ENCODE measurements at regions not wholly inside any gene's neighbourhood (a gene's known extent, or its start where the extent isn't known, plus 50 kb on each side); places are given as distances from the start of the nearest gene placed in this dataset.
A peak's percentile ranks its signal among the peaks of the same experiment; 100 is the strongest.
"Not testable (repeated sequence)": the region's sequence is repeated elsewhere in the genome, so short reads cannot be mapped to it uniquely, and the experiment has no call there.

DNA sequence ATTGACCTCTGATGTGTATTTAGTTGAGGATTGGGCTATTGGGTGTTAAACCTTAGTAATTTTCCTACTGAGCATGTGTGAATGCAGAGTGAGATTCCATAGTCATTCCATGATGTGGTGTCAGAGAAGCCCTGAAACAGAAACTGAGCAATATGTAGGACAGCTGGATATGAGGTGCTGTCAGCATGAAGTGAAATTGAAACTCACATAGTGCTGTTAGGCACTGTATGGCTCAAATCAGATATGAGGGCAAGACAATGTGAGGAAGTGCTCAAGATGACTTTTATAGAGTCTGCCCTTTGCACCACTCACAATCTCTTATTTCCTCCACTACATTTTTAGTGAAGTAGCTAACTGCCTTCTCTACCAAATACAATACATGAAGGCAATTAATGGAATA is 188.3 kb downstream of the SH3BGRL start:
- no peaks in the 10 kb centered on the region for H3K79me2 ChIP-seq (ENCODE audit: control insufficient read depth, insufficient read depth, low read length)
- H3K27ac ChIP-seq (ENCODE audit: low read depth, low read length): no peak overlapping the region
- H3K56ac ChIP-seq (ENCODE audit: low read length): no peak overlapping the region
- no peaks in the 10 kb centered on the region for H3K27me3 ChIP-seq (ENCODE audit: insufficient read depth, low read length, poor library complexity)
- no peak overlapping the region for H4K5ac ChIP-seq (ENCODE audit: low read length)
- H2BK5ac ChIP-seq (ENCODE audit: low read length): no peak overlapping the region
- no peak overlapping the region for H2BK120ac ChIP-seq (ENCODE audit: low read depth, low read length)
- H3K4me3 ChIP-seq (ENCODE audit: low read length): no peak overlapping the region
- H3K4ac ChIP-seq (ENCODE audit: low read depth, low read length): no peak overlapping the region
- no peak overlapping the region for H3K23ac ChIP-seq (ENCODE audit: low read length)
- no peaks in the 10 kb centered on the region for H3K36me3 ChIP-seq (ENCODE audit: control insufficient read depth, insufficient read depth, low read length)
- no peak overlapping the region for H2AK5ac ChIP-seq (ENCODE audit: low read length)
- H3K4me1 ChIP-seq (ENCODE audit: control insufficient read depth, low read depth, low read length): no peaks in the 10 kb centered on the region
- H3K18ac ChIP-seq (ENCODE audit: low read length): no peak overlapping the region
- H3K9ac ChIP-seq (ENCODE audit: low read length): no peak overlapping the region
- H3K4me2 ChIP-seq (ENCODE audit: low read length): no peak overlapping the region
- H3K79me1 ChIP-seq (ENCODE audit: low read length): no peaks in the 10 kb centered on the region
- H2BK15ac ChIP-seq (replicated peaks; ENCODE audit: low read depth): no peak overlapping the region
- peak; percentile 11 for DNase-seq
- H4K8ac ChIP-seq (ENCODE audit: low read depth, low read length): no peak overlapping the region

DNA sequence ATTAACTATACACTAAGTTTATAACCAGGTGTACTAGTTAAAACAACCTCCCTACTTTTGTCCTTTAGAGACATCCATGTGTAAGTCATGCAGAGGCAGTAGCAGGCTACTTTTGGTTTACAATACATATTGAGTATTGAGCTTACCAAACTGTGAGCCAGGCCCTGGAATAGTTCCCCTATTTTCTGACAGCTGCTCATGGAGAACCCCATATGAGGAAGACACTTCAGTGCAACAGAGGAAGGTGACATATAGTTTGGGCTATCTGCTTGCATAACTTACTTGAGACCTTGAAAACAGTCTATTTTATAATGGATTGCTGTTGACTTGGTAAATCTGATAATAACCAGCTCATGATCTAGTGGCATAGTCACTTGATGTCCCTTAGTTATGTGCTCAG is 190.5 kb downstream of the SH3BGRL start:
- H3K4me1 ChIP-seq (ENCODE audit: control insufficient read depth, low read depth, low read length): no peaks in the 10 kb centered on the region
- no peaks in the 10 kb centered on the region for H3K27me3 ChIP-seq (ENCODE audit: insufficient read depth, low read length, poor library complexity)
- H2BK15ac ChIP-seq (replicated peaks; ENCODE audit: low read depth): no peak overlapping the region
- H2BK5ac ChIP-seq (ENCODE audit: low read length): no peak overlapping the region
- H3K18ac ChIP-seq (ENCODE audit: low read length): no peak overlapping the region
- no peaks in the 10 kb centered on the region for H3K79me2 ChIP-seq (ENCODE audit: control insufficient read depth, insufficient read depth, low read length)
- no peak overlapping the region for H3K56ac ChIP-seq (ENCODE audit: low read length)
- H3K4me2 ChIP-seq (ENCODE audit: low read length): no peak overlapping the region
- H3K4ac ChIP-seq (ENCODE audit: low read depth, low read length): no peak overlapping the region
- no peak overlapping the region for H2AK5ac ChIP-seq (ENCODE audit: low read length)
- no peak overlapping the region for H3K4me3 ChIP-seq (ENCODE audit: low read length)
- H3K23ac ChIP-seq (ENCODE audit: low read length): no peak overlapping the region
- H4K8ac ChIP-seq (ENCODE audit: low read depth, low read length): no peak overlapping the region
- no peak overlapping the region for H3K27ac ChIP-seq (ENCODE audit: low read depth, low read length)
- H3K36me3 ChIP-seq (ENCODE audit: control insufficient read depth, insufficient read depth, low read length): no peaks in the 10 kb centered on the region
- no peak overlapping the region for H4K5ac ChIP-seq (ENCODE audit: low read length)
- DNase-seq: no peak
- no peaks in the 10 kb centered on the region for H3K79me1 ChIP-seq (ENCODE audit: low read length)
- H2BK120ac ChIP-seq (ENCODE audit: low read depth, low read length): no peak overlapping the region
- no peak overlapping the region for H3K9ac ChIP-seq (ENCODE audit: low read length)

DNA sequence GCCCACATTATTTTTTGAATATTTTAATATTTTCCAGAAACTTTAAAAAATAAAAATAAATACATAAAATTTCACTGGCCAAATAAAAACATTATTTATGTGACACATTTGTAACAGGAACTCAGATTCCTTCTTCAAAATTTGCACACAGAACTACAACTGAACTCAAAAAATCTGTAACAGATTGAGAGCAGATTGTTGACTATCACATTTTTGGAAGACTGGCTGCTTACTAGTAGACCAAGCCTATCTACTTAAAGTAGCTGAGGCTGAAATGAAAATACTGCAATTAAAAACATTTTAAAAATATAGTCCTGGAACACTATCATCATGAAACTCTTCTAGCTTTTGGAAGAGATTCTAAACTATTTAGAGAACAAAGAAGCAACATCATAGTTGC is 203.9 kb downstream of the SH3BGRL start:
- Histone ChIP-seq H2BK15ac (replicated peaks; ENCODE audit: low read depth) (no peak overlapping the region), H2BK120ac (ENCODE audit: low read depth, low read length) (no peak overlapping the region), H4K5ac (ENCODE audit: low read length) (no peak overlapping the region), H3K9ac (ENCODE audit: low read length) (no peak overlapping the region), H3K23ac (ENCODE audit: low read length) (no peak overlapping the region), H3K4me3 (ENCODE audit: low read length) (no peak overlapping the region), H3K4me1 (ENCODE audit: control insufficient read depth, low read depth, low read length) (no peaks in the 10 kb centered on the region), H2BK5ac (ENCODE audit: low read length) (no peak overlapping the region), H2AK5ac (ENCODE audit: low read length) (no peak overlapping the region), H3K4me2 (ENCODE audit: low read length) (no peak overlapping the region), H3K27me3 (ENCODE audit: insufficient read depth, low read length, poor library complexity) (no peaks in the 10 kb centered on the region), H3K79me1 (ENCODE audit: low read length) (no peaks in the 10 kb centered on the region), H3K4ac (ENCODE audit: low read depth, low read length) (no peak overlapping the region), H3K79me2 (ENCODE audit: control insufficient read depth, insufficient read depth, low read length) (no peaks in the 10 kb centered on the region), H3K56ac (ENCODE audit: low read length) (no peak overlapping the region), H3K27ac (ENCODE audit: low read depth, low read length) (no peak overlapping the region), H3K36me3 (ENCODE audit: control insufficient read depth, insufficient read depth, low read length) (no peaks in the 10 kb centered on the region), H3K18ac (ENCODE audit: low read length) (no peak overlapping the region), H4K8ac (ENCODE audit: low read depth, low read length) (no peak overlapping the region)
- no peak for DNase-seq

DNA sequence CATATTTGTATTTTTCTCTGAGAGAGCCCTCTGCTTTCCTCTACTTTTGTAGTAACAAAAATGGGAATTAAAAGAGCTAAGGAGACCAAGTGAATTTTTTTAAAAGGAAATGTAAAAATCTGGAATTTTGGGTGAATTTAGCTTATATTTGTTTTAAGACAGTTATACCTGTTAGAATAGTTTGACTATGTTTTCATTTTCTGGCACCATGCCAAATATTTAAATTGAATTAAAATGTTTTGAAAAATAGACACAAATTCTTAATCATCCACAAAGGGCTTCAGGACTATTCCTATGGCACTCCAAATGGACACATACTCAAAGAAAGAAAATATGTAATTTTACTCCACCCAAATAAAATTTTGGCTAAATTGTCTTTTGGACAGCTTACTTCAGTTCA is 209.6 kb downstream of the SH3BGRL start:
- Histone ChIP-seq H2BK5ac (ENCODE audit: low read length) (no peak overlapping the region), H3K79me1 (ENCODE audit: low read length) (no peaks in the 10 kb centered on the region), H4K8ac (ENCODE audit: low read depth, low read length) (no peak overlapping the region), H3K4me2 (ENCODE audit: low read length) (no peak overlapping the region), H3K4ac (ENCODE audit: low read depth, low read length) (no peak overlapping the region), H4K5ac (ENCODE audit: low read length) (no peak overlapping the region), H3K27ac (ENCODE audit: low read depth, low read length) (no peak overlapping the region), H2AK5ac (ENCODE audit: low read length) (no peak overlapping the region), H3K4me3 (ENCODE audit: low read length) (no peak overlapping the region), H3K79me2 (ENCODE audit: control insufficient read depth, insufficient read depth, low read length) (no peaks in the 10 kb centered on the region), H3K36me3 (ENCODE audit: control insufficient read depth, insufficient read depth, low read length) (no peaks in the 10 kb centered on the region), H3K18ac (ENCODE audit: low read length) (no peak overlapping the region), H2BK15ac (replicated peaks; ENCODE audit: low read depth) (no peak overlapping the region), H2BK120ac (ENCODE audit: low read depth, low read length) (no peak overlapping the region), H3K23ac (ENCODE audit: low read length) (no peak overlapping the region), H3K9ac (ENCODE audit: low read length) (no peak overlapping the region), H3K56ac (ENCODE audit: low read length) (no peak overlapping the region), H3K4me1 (ENCODE audit: control insufficient read depth, low read depth, low read length) (no peaks in the 10 kb centered on the region), H3K27me3 (ENCODE audit: insufficient read depth, low read length, poor library complexity) (no peaks in the 10 kb centered on the region)
- no peak for DNase-seq

DNA sequence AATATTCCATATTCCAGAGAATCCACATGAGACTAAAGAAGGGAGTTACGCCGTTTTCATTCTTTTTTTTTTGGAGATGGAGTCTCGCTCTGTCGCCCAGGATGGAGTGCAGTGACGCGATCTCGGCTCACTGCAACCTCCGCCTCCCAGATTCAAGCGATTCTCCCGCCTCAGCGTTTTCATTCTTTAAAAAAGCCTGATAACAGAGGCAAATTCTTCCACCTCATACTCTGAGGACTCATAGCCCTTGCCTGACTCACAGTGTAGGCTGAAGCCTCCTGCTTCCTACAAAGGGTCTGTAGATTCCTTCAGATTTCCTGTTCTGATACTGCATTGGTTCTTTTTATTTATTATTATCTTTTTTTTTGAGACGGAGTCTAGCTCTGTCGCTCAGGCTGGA is 210.5 kb downstream of the SH3BGRL start:
- no CpG with 5 or more reads among the region's 13 CpGs for WGBS (ENCODE audit: extremely low coverage, insufficient coverage, low lambda C conversion rate)
- H3K79me1 ChIP-seq (ENCODE audit: low read length): no peaks in the 10 kb centered on the region

DNA sequence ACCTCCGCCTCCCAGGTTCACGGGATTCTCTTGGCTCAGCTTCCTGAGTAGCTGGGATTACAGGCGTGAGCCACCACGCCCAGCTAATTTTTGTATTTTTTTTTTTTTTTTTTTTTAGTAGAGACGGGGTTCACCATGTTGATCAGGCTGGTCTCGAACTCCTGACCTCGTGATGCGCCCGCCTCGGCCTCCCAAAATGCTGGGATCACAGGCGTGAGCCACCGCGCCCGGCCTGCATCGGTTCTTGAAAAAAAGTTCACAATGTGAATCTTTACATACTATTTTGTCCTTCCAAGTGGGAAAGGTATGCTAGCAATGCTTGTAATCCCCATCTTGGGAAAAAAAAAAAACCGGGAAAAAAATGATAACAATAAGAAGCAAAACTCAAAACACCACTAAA is 211.0 kb downstream of the SH3BGRL start:
- not testable (repeated sequence) for H3K4me3 ChIP-seq (ENCODE audit: low read length); H2BK5ac ChIP-seq (ENCODE audit: low read length); H3K23ac ChIP-seq (ENCODE audit: low read length); H3K18ac ChIP-seq (ENCODE audit: low read length); H2BK15ac ChIP-seq (replicated peaks; ENCODE audit: low read depth); H4K5ac ChIP-seq (ENCODE audit: low read length); H3K4ac ChIP-seq (ENCODE audit: low read depth, low read length); H3K79me2 ChIP-seq (ENCODE audit: control insufficient read depth, insufficient read depth, low read length); H2BK120ac ChIP-seq (ENCODE audit: low read depth, low read length); H3K27ac ChIP-seq (ENCODE audit: low read depth, low read length); H4K8ac ChIP-seq (ENCODE audit: low read depth, low read length); H3K79me1 ChIP-seq (ENCODE audit: low read length); H3K56ac ChIP-seq (ENCODE audit: low read length); H3K27me3 ChIP-seq (ENCODE audit: insufficient read depth, low read length, poor library complexity); H2AK5ac ChIP-seq (ENCODE audit: low read length); H3K36me3 ChIP-seq (ENCODE audit: control insufficient read depth, insufficient read depth, low read length); H3K4me1 ChIP-seq (ENCODE audit: control insufficient read depth, low read depth, low read length); H3K9ac ChIP-seq (ENCODE audit: low read length); H3K4me2 ChIP-seq (ENCODE audit: low read length)
- no CpG with 5 or more reads among the region's 16 CpGs for WGBS (ENCODE audit: extremely low coverage, insufficient coverage, low lambda C conversion rate)
- DNase-seq: peak; percentile 1

More for the DNA sequence above, 210.5 kb downstream of the SH3BGRL start:
- Histone ChIP-seq H3K9ac (ENCODE audit: low read length) (no peak overlapping the region), H3K18ac (ENCODE audit: low read length) (no peak overlapping the region), H3K4me2 (ENCODE audit: low read length) (no peak overlapping the region), H2BK120ac (ENCODE audit: low read depth, low read length) (no peak overlapping the region), H3K4me3 (ENCODE audit: low read length) (no peak overlapping the region), H4K8ac (ENCODE audit: low read depth, low read length) (no peak overlapping the region), H3K36me3 (ENCODE audit: control insufficient read depth, insufficient read depth, low read length) (no peaks in the 10 kb centered on the region), H3K27me3 (ENCODE audit: insufficient read depth, low read length, poor library complexity) (no peaks in the 10 kb centered on the region), H3K79me2 (ENCODE audit: control insufficient read depth, insufficient read depth, low read length) (no peaks in the 10 kb centered on the region), H2BK5ac (ENCODE audit: low read length) (no peak overlapping the region), H2AK5ac (ENCODE audit: low read length) (no peak overlapping the region), H3K4ac (ENCODE audit: low read depth, low read length) (no peak overlapping the region), H2BK15ac (replicated peaks; ENCODE audit: low read depth) (no peak overlapping the region), H3K23ac (ENCODE audit: low read length) (no peak overlapping the region), H3K27ac (ENCODE audit: low read depth, low read length) (no peak overlapping the region), H3K56ac (ENCODE audit: low read length) (no peak overlapping the region), H3K4me1 (ENCODE audit: control insufficient read depth, low read depth, low read length) (no peaks in the 10 kb centered on the region), H4K5ac (ENCODE audit: low read length) (no peak overlapping the region)
- DNase-seq: peak; percentile 14
